ENCODE measurements at regions not wholly inside any gene's neighbourhood (a gene's known extent, or its start where the extent isn't known, plus 50 kb on each side); places are given as distances from the start of the nearest gene placed in this dataset.
"Not testable (repeated sequence)": the region's sequence is repeated elsewhere in the genome, so short reads cannot be mapped to it uniquely, and the experiment has no call there.

GRCh38 chr1:234838182-234838581, 228.2 kb upstream of the IRF2BP2 start:
- no peak for DNase-seq

GRCh38 chr1:234837713-234838112, 227.7 kb upstream of the IRF2BP2 start:
- no peak for DNase-seq

GRCh38 chr1:234836776-234837357, 226.9 kb upstream of the IRF2BP2 start:
- DNase-seq, result no peak

GRCh38 chr1:234836045-234836681, 226.2 kb upstream of the IRF2BP2 start:
- DNase-seq, result no peak

- no peak for DNase-seq
Measured at GRCh38 chr1:234835239-234835638, 225.3 kb upstream of the IRF2BP2 start.

GRCh38 chr1:234833646-234834045, 223.7 kb upstream of the IRF2BP2 start:
- no peak for DNase-seq

GRCh38 chr1:234833118-234833517, 223.1 kb upstream of the IRF2BP2 start:
- DNase-seq, result no peak

GRCh38 chr1:234827656-234828055, 217.7 kb upstream of the IRF2BP2 start:
- no peak for DNase-seq

- DNase-seq, result no peak
Measured at GRCh38 chr1:234827181-234827580, 217.2 kb upstream of the IRF2BP2 start.

GRCh38 chr1:234826352-234826751, 216.4 kb upstream of the IRF2BP2 start:
- DNase-seq, result no peak

GRCh38 chr1:234825498-234826165, 215.7 kb upstream of the IRF2BP2 start:
- no peak for DNase-seq

GRCh38 chr1:234824836-234825235, 214.9 kb upstream of the IRF2BP2 start:
- not testable (repeated sequence) for DNase-seq

GRCh38 chr1:234823191-234824176, 213.5 kb upstream of the IRF2BP2 start:
- DNase-seq, result no peak

GRCh38 chr1:234821840-234822239, 211.9 kb upstream of the IRF2BP2 start:
- DNase-seq, result no peak

GRCh38 chr1:234820597-234820996, 210.6 kb upstream of the IRF2BP2 start:
- no peak for DNase-seq

- not testable (repeated sequence) for DNase-seq
Measured at GRCh38 chr1:234819845-234820244, 209.9 kb upstream of the IRF2BP2 start.

- not testable (repeated sequence) for DNase-seq
Measured at GRCh38 chr1:234818040-234818387, 208.0 kb upstream of the IRF2BP2 start.

- not testable (repeated sequence) for DNase-seq
Measured at GRCh38 chr1:234817313-234818039, 207.5 kb upstream of the IRF2BP2 start.

GRCh38 chr1:234816864-234817263, 206.9 kb upstream of the IRF2BP2 start:
- DNase-seq, result not testable (repeated sequence)

- DNase-seq, result not testable (repeated sequence)
Measured at GRCh38 chr1:234816186-234816851, 206.3 kb upstream of the IRF2BP2 start.

GRCh38 chr1:234815295-234815815, 205.4 kb upstream of the IRF2BP2 start:
- not testable (repeated sequence) for DNase-seq

Measured in CD4-positive, alpha-beta T cell treated with Interleukin-17A for 4 hours (primary cell).